ENCODE measurements at regions not wholly inside any gene's neighbourhood (a gene's known extent, or its start where the extent isn't known, plus 50 kb on each side); places are given as distances from the start of the nearest gene placed in this dataset.

GRCh38 chr1:218677026-218677425 is 331.9 kb downstream of the TGFB2 start:
- TF ChIP-seq POLR2A (IDR thresholded peaks at IDR 0.05; ENCODE audit: low read length): no peak
- TF ChIP-seq GATA1 (IDR thresholded peaks at IDR 0.05; ENCODE audit: low read depth, low read length): no peak
- no peak for DNase-seq

GRCh38 chr1:218679391-218679790 is 334.3 kb downstream of the TGFB2 start:
- no peak for DNase-seq
- no peak for TF ChIP-seq POLR2A (IDR thresholded peaks at IDR 0.05; ENCODE audit: low read length)
- no peak for TF ChIP-seq GATA1 (IDR thresholded peaks at IDR 0.05; ENCODE audit: low read depth, low read length)

GRCh38 chr1:218679988-218680748 is 335.0 kb downstream of the TGFB2 start:
- TF ChIP-seq GATA1 (IDR thresholded peaks at IDR 0.05; ENCODE audit: low read depth, low read length): no peak
- no peak for TF ChIP-seq POLR2A (IDR thresholded peaks at IDR 0.05; ENCODE audit: low read length)
- no peak for DNase-seq

- DNase-seq: no peak
- TF ChIP-seq GATA1 (IDR thresholded peaks at IDR 0.05; ENCODE audit: low read depth, low read length) (no peak), POLR2A (IDR thresholded peaks at IDR 0.05; ENCODE audit: low read length) (no peak)
Measured at GRCh38 chr1:218683242-218683641, 338.1 kb downstream of the TGFB2 start.

GRCh38 chr1:218686258-218686657 is 341.1 kb downstream of the TGFB2 start:
- DNase-seq: no peak

GRCh38 chr1:218686761-218687160 is 341.6 kb downstream of the TGFB2 start:
- DNase-seq: no peak
- TF ChIP-seq GATA1 (IDR thresholded peaks at IDR 0.05; ENCODE audit: low read depth, low read length): no peak
- TF ChIP-seq POLR2A (IDR thresholded peaks at IDR 0.05; ENCODE audit: low read length): no peak

More at GRCh38 chr1:218686258-218686657, 341.1 kb downstream of the TGFB2 start:
- TF ChIP-seq POLR2A (IDR thresholded peaks at IDR 0.05; ENCODE audit: low read length): no peak
- no peak for TF ChIP-seq GATA1 (IDR thresholded peaks at IDR 0.05; ENCODE audit: low read depth, low read length)

GRCh38 chr1:218692808-218693207 is 347.7 kb downstream of the TGFB2 start:
- TF ChIP-seq GATA1 (IDR thresholded peaks at IDR 0.05; ENCODE audit: low read depth, low read length) (no peak), POLR2A (IDR thresholded peaks at IDR 0.05; ENCODE audit: low read length) (no peak)
- no peak for DNase-seq

- DNase-seq: no peak
- TF ChIP-seq POLR2A (IDR thresholded peaks at IDR 0.05; ENCODE audit: low read length): no peak
- TF ChIP-seq GATA1 (IDR thresholded peaks at IDR 0.05; ENCODE audit: low read depth, low read length): no peak
Measured at GRCh38 chr1:218693599-218693998, 348.5 kb downstream of the TGFB2 start.

GRCh38 chr1:218694085-218694484 is 348.9 kb downstream of the TGFB2 start:
- no peak for DNase-seq
- TF ChIP-seq POLR2A (IDR thresholded peaks at IDR 0.05; ENCODE audit: low read length) (no peak), GATA1 (IDR thresholded peaks at IDR 0.05; ENCODE audit: low read depth, low read length) (no peak)

GRCh38 chr1:218694636-218695035 is 349.5 kb downstream of the TGFB2 start:
- TF ChIP-seq POLR2A (IDR thresholded peaks at IDR 0.05; ENCODE audit: low read length) (no peak), GATA1 (IDR thresholded peaks at IDR 0.05; ENCODE audit: low read depth, low read length) (no peak)
- no peak for DNase-seq

- TF ChIP-seq GATA1 (IDR thresholded peaks at IDR 0.05; ENCODE audit: low read depth, low read length): no peak
- TF ChIP-seq POLR2A (IDR thresholded peaks at IDR 0.05; ENCODE audit: low read length): no peak
Measured at GRCh38 chr1:218695525-218695924, 350.4 kb downstream of the TGFB2 start.

GRCh38 chr1:218698141-218698540 is 353.0 kb downstream of the TGFB2 start:
- DNase-seq: no peak
- TF ChIP-seq GATA1 (IDR thresholded peaks at IDR 0.05; ENCODE audit: low read depth, low read length) (no peak), POLR2A (IDR thresholded peaks at IDR 0.05; ENCODE audit: low read length) (no peak)

More at GRCh38 chr1:218695525-218695924, 350.4 kb downstream of the TGFB2 start:
- DNase-seq: no peak

GRCh38 chr1:218699421-218699820 is 354.3 kb downstream of the TGFB2 start:
- no peak for DNase-seq
- TF ChIP-seq POLR2A (IDR thresholded peaks at IDR 0.05; ENCODE audit: low read length) (no peak), GATA1 (IDR thresholded peaks at IDR 0.05; ENCODE audit: low read depth, low read length) (no peak)

- DNase-seq: no peak
- no peak for TF ChIP-seq GATA1 (IDR thresholded peaks at IDR 0.05; ENCODE audit: low read depth, low read length)
Measured at GRCh38 chr1:218699865-218700264, 354.7 kb downstream of the TGFB2 start.

- no peak for DNase-seq
Measured at GRCh38 chr1:218700666-218701065, 355.5 kb downstream of the TGFB2 start.

More at GRCh38 chr1:218700666-218701065, 355.5 kb downstream of the TGFB2 start:
- no peak for TF ChIP-seq GATA1 (IDR thresholded peaks at IDR 0.05; ENCODE audit: low read depth, low read length)
